OCI-M2 (cell line): ENCODE measurements at regions not wholly inside any gene's neighbourhood (a gene's known extent, or its start where the extent isn't known, plus 50 kb on each side); places are given as distances from the start of the nearest gene placed in this dataset.

Source experiments
- DNase-seq: peaks from one replicate; lab custom pipeline; 2025; ENCODE audit not compliant: unreplicated experiment; lab: John Stamatoyannopoulos, UW

GRCh38 chr2:128368437-128369107, 49.9 kb upstream of the HS6ST1 start:
- no peak for DNase-seq

GRCh38 chr2:128369108-128369555, 50.5 kb upstream of the HS6ST1 start:
- no peak for DNase-seq

- DNase-seq = no peak
Measured at GRCh38 chr2:128369602-128370467, 51.2 kb upstream of the HS6ST1 start.

- DNase-seq = no peak
Measured at GRCh38 chr2:128370468-128371247, 52.0 kb upstream of the HS6ST1 start.

GRCh38 chr2:128371248-128371630, 52.6 kb upstream of the HS6ST1 start:
- DNase-seq = no peak

GRCh38 chr2:128371648-128372345, 53.1 kb upstream of the HS6ST1 start:
- no peak for DNase-seq

- DNase-seq = no peak
Measured at GRCh38 chr2:128372621-128373341, 54.1 kb upstream of the HS6ST1 start.

- DNase-seq = no peak
Measured at GRCh38 chr2:128373451-128374000, 54.9 kb upstream of the HS6ST1 start.

GRCh38 chr2:128374001-128374710, 55.5 kb upstream of the HS6ST1 start:
- no peak for DNase-seq

GRCh38 chr2:128374711-128375413, 56.2 kb upstream of the HS6ST1 start:
- no peak for DNase-seq

GRCh38 chr2:128375454-128375853, 56.8 kb upstream of the HS6ST1 start:
- DNase-seq = no peak

GRCh38 chr2:128376241-128377041, 57.8 kb upstream of the HS6ST1 start:
- DNase-seq = no peak

GRCh38 chr2:128377071-128377910, 58.6 kb upstream of the HS6ST1 start:
- DNase-seq = no peak

- no peak for DNase-seq
Measured at GRCh38 chr2:128378231-128379020, 59.8 kb upstream of the HS6ST1 start.

- no peak for DNase-seq
Measured at GRCh38 chr2:128379021-128380015, 60.6 kb upstream of the HS6ST1 start.
